Left ventricle myocardium inferior (tissue), 1 donor: ENCODE measurements at regions not wholly inside any gene's neighbourhood (a gene's known extent, or its start where the extent isn't known, plus 50 kb on each side); places are given as distances from the start of the nearest gene placed in this dataset.
"Not testable (repeated sequence)": the region's sequence is repeated elsewhere in the genome, so short reads cannot be mapped to it uniquely, and the experiment has no call there.

Source experiments
- DNase-seq: peaks from one replicate; pipeline ENCODE4 v3.0.0-alpha.2; 2020
- H3K27ac ChIP-seq: fragments of 200-600 bp; replicated peaks from 2 replicates; pipeline ENCODE4 v1.8.0; 2021
- H3K27me3 ChIP-seq: fragments of 200-600 bp; 2 replicates; pipeline ENCODE4 v1.8.0; 2021; ENCODE audit warnings: low read depth
- H3K36me3 ChIP-seq: fragments of 200-600 bp; 2 replicates; pipeline ENCODE4 v1.8.0; 2021
- H3K4me1 ChIP-seq: fragments of 200-600 bp; 2 replicates; pipeline ENCODE4 v1.8.0; 2021
- H3K4me3 ChIP-seq: fragments of 200-600 bp; 2 replicates; pipeline ENCODE4 v1.8.0; 2021; ENCODE audit warnings: mild to moderate bottlenecking, moderate library complexity
- H3K9me3 ChIP-seq: fragments of 200-600 bp; replicated peaks from 2 replicates; pipeline ENCODE4 v1.8.0; 2021
- intact Hi-C: fragments of 100-400 bp; cut with micrococcal nuclease; formaldehyde crosslinking; loops from one replicate; pipeline ENCODE4 v1.11.0; 2022
- TF ChIP-seq, protein P1 (sequence below): fragments of 200-600 bp; IDR thresholded peaks from 2 replicates; pipeline ENCODE4 v1.8.0; 2021; ENCODE audit warnings: antibody characterized with exemption, mild to moderate bottlenecking, borderline replicate concordance
- donor health status: DM: no; HTN: yes; CAD: no; lungs with severe emphysema.

DNA sequence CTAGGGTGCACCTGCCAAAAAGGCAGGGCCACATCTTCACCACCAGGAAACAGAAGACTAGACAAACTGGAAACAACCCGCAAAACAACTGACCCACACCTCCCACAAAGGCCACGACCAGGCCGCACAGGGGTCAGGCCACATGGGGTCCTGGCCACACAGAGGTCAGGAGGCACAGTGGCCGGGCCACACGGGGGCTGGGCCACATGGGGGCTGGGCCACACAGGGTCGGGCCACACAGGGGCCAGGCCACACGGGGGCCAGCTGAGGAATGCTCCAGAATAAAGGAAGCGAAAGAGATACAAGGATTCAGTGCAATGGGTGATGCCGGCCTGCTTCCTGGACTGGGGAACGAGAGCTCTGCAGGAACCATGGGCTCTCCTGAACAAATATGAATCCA, 91.6 kb downstream of the OLFM1 start:
- Histone ChIP-seq H3K4me1 (no peaks in the 10 kb centered on the region), H3K36me3 (no peaks in the 10 kb centered on the region), H3K9me3 (no peaks in the 10 kb centered on the region), H3K4me3 (no peak overlapping the region), H3K27ac (no peak overlapping the region), H3K27me3 (peaks cover 92% of the 10 kb centered on the region)
- DNase-seq: no peak
- intact Hi-C loops: no loop called here
- TF ChIP-seq, protein P1, sequence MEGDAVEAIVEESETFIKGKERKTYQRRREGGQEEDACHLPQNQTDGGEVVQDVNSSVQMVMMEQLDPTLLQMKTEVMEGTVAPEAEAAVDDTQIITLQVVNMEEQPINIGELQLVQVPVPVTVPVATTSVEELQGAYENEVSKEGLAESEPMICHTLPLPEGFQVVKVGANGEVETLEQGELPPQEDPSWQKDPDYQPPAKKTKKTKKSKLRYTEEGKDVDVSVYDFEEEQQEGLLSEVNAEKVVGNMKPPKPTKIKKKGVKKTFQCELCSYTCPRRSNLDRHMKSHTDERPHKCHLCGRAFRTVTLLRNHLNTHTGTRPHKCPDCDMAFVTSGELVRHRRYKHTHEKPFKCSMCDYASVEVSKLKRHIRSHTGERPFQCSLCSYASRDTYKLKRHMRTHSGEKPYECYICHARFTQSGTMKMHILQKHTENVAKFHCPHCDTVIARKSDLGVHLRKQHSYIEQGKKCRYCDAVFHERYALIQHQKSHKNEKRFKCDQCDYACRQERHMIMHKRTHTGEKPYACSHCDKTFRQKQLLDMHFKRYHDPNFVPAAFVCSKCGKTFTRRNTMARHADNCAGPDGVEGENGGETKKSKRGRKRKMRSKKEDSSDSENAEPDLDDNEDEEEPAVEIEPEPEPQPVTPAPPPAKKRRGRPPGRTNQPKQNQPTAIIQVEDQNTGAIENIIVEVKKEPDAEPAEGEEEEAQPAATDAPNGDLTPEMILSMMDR: no peak

DNA sequence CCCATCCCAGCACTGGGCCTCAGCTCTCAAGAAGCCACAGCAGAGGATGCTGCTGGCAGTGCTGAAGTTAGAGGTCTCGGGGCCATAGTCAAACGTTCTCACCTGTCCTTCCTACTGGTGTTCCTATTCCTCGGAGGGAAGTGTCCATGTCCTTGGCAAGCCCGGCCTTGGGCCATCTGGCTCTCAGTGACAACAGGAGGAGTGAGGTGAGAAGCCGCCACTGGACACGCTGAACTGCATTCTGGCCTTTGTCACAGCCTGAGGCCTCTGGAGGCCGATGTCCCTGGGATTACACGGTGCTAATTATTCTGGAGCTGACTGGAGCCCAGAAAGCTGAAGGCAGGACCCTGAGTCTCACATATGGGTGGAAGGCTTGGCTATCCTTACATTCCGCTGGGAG, 92.5 kb downstream of the OLFM1 start:
- H3K27me3 ChIP-seq: peaks cover 92% of the 10 kb centered on the region
- no peak overlapping the region for H3K4me3 ChIP-seq
- no peak overlapping the region for H3K27ac ChIP-seq
- DNase-seq: no peak
- TF ChIP-seq, protein P1: no peak
- intact Hi-C loops: no loop called here
- no peaks in the 10 kb centered on the region for H3K4me1 ChIP-seq
- H3K36me3 ChIP-seq: no peaks in the 10 kb centered on the region
- H3K9me3 ChIP-seq: no peaks in the 10 kb centered on the region

- DNase-seq: no peak
- no peaks in the 10 kb centered on the region for H3K9me3 ChIP-seq
- no peak overlapping the region for H3K27ac ChIP-seq
- intact Hi-C loops: no loop called here
- H3K4me3 ChIP-seq: no peak overlapping the region
- H3K27me3 ChIP-seq: peaks cover 92% of the 10 kb centered on the region
- TF ChIP-seq, protein P1: no peak
- no peaks in the 10 kb centered on the region for H3K4me1 ChIP-seq
- no peaks in the 10 kb centered on the region for H3K36me3 ChIP-seq
These were observed 93.1 kb downstream of the OLFM1 start for GRCh38 chr9:135180586-135180985.

DNA sequence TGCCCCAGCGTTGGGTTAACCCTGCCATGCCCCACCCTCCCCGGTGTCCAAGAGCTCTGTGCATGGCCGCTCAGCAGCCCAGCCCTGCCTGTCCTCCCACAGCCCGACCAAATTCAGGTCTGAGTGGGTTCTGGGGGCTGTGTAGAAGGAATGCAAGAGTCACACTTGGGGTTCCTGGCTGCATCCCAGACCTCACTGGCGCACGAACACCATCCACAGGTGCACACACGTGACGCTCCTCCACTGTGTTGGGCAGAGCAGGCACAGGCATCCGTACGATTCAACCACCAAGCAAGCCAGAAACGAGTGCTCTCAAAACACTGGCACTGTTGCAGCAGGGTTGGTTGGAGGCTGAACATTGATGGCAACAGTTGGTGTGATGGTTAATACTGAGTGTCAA, 93.9 kb downstream of the OLFM1 start:
- TF ChIP-seq, protein P1: no peak

GRCh38 chr9:135181841-135182240, 94.4 kb downstream of the OLFM1 start:
- H3K4me3 ChIP-seq, intact Hi-C loops, H3K36me3 ChIP-seq, H3K27ac ChIP-seq, H3K9me3 ChIP-seq, DNase-seq: not testable (repeated sequence)
- peaks cover 10% of the 10 kb centered on the region for H3K4me1 ChIP-seq
- peaks cover 92% of the 10 kb centered on the region for H3K27me3 ChIP-seq

More for the DNA sequence above, 93.9 kb downstream of the OLFM1 start:
- DNase-seq: no peak
- Histone ChIP-seq H3K9me3 (no peaks in the 10 kb centered on the region), H3K27me3 (peaks cover 92% of the 10 kb centered on the region), H3K4me1 (peaks cover 5% of the 10 kb centered on the region), H3K36me3 (no peaks in the 10 kb centered on the region), H3K27ac (no peak overlapping the region), H3K4me3 (no peak overlapping the region)
- intact Hi-C loops: no loop called here

DNA sequence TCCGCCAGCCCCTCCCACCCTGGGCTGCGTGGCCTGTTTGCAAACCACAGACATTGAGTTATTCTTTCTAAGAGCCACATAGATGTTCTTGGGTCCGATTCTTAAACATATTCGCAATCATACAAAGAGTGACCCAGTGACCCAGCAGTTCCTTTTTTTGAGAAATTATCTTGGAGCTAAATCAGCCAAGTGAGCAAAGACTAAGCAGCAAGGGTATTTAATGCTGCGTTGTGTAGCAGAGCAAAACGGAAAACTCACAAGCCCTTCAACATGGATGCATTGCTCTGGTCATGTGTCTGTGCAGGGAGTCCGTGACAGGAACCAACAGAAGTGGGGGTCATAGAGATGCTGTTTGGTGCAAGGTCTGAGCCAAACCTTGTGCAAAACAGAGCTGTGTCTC, 95.6 kb downstream of the OLFM1 start:
- H3K27me3 ChIP-seq: peaks cover 97% of the 10 kb centered on the region
- H3K4me1 ChIP-seq: peaks cover 16% of the 10 kb centered on the region
- H3K36me3 ChIP-seq: no peaks in the 10 kb centered on the region
- DNase-seq: no peak
- H3K4me3 ChIP-seq: no peak overlapping the region
- intact Hi-C loops: no loop called here
- H3K27ac ChIP-seq: no peak overlapping the region
- TF ChIP-seq, protein P1: no peak
- no peaks in the 10 kb centered on the region for H3K9me3 ChIP-seq
